ENCODE measurements at regions not wholly inside any gene's neighbourhood (a gene's known extent, or its start where the extent isn't known, plus 50 kb on each side); places are given as distances from the start of the nearest gene placed in this dataset.
"Not testable (repeated sequence)": the region's sequence is repeated elsewhere in the genome, so short reads cannot be mapped to it uniquely, and the experiment has no call there.

GRCh38 chr12:124070394-124071074 is 97.5 kb downstream of the ZNF664 start:
- DNase-seq, result not testable (repeated sequence)

GRCh38 chr12:124071075-124071443 is 98.0 kb downstream of the ZNF664 start:
- no peak for DNase-seq

GRCh38 chr12:124073356-124074035 is 100.5 kb downstream of the ZNF664 start:
- DNase-seq, result no peak

GRCh38 chr12:124075841-124076240 is 102.8 kb downstream of the ZNF664 start:
- DNase-seq, result no peak

GRCh38 chr12:124077701-124078100 is 104.7 kb downstream of the ZNF664 start:
- DNase-seq, result no peak

GRCh38 chr12:124078800-124079199 is 105.8 kb downstream of the ZNF664 start:
- DNase-seq, result no peak

GRCh38 chr12:124080649-124081048 is 107.6 kb downstream of the ZNF664 start:
- DNase-seq, result no peak

- DNase-seq, result no peak
Observed at GRCh38 chr12:124082012-124082411, 109.0 kb downstream of the ZNF664 start.

- DNase-seq, result no peak
Observed at GRCh38 chr12:124082687-124083086, 109.7 kb downstream of the ZNF664 start.

- DNase-seq, result no peak
Observed at GRCh38 chr12:124083708-124084107, 110.7 kb downstream of the ZNF664 start.

- no peak for DNase-seq
Observed at GRCh38 chr12:124085419-124086296, 112.6 kb downstream of the ZNF664 start.

- DNase-seq, result no peak
Observed at GRCh38 chr12:124086299-124086898, 113.4 kb downstream of the ZNF664 start.

- no peak for DNase-seq
Observed at GRCh38 chr12:124087266-124088051, 114.4 kb downstream of the ZNF664 start.

GRCh38 chr12:124088217-124088907 is 115.3 kb downstream of the ZNF664 start:
- DNase-seq, result no peak

GRCh38 chr12:124089181-124089914 is 116.3 kb downstream of the ZNF664 start:
- not testable (repeated sequence) for DNase-seq

GRCh38 chr12:124091835-124092234 is 118.8 kb downstream of the ZNF664 start:
- no peak for DNase-seq

GRCh38 chr12:124092532-124092931 is 119.5 kb downstream of the ZNF664 start:
- not testable (repeated sequence) for DNase-seq

- DNase-seq, result no peak
Observed at GRCh38 chr12:124093297-124093696, 120.3 kb downstream of the ZNF664 start.

- no peak for DNase-seq
Observed at GRCh38 chr12:124094188-124094587, 121.2 kb downstream of the ZNF664 start.

GRCh38 chr12:124094733-124095132 is 121.7 kb downstream of the ZNF664 start:
- DNase-seq, result no peak

GRCh38 chr12:124096109-124096508 is 123.1 kb downstream of the ZNF664 start:
- no peak for DNase-seq
